ENCODE measurements at regions not wholly inside any gene's neighbourhood (a gene's known extent, or its start where the extent isn't known, plus 50 kb on each side); places are given as distances from the start of the nearest gene placed in this dataset.
"Not testable (repeated sequence)": the region's sequence is repeated elsewhere in the genome, so short reads cannot be mapped to it uniquely, and the experiment has no call there.

GRCh38 chr4:152193059-152193458, 342.8 kb downstream of the FBXW7 start:
- DNase-seq (ENCODE audit: low spot score): no peak

DNA sequence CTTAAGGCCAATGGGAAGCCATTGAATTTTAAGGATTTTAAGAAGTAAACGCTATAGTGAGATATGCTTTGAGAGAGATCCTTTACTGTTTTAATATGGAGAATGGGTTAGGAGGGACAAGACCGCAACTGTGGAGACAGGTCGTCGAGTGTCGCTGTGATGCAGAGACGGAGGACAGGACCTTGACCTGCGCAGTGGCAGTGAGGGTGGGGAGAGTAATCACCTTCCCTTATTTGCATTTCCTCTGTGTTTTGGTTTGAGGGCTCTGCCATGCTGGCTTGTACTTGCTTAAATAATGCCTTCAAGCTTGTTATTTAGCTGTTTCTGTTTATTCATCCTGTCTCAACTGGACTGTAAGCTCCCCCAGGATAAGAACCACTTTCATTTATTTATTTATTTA, 345.0 kb downstream of the FBXW7 start:
- DNase-seq (ENCODE audit: low spot score): no peak

- no peak for DNase-seq (ENCODE audit: low spot score)
Observed at GRCh38 chr4:152189451-152190179, 346.3 kb downstream of the FBXW7 start.

- no peak for DNase-seq (ENCODE audit: low spot score)
Observed at GRCh38 chr4:152188801-152189200, 347.1 kb downstream of the FBXW7 start.

DNA sequence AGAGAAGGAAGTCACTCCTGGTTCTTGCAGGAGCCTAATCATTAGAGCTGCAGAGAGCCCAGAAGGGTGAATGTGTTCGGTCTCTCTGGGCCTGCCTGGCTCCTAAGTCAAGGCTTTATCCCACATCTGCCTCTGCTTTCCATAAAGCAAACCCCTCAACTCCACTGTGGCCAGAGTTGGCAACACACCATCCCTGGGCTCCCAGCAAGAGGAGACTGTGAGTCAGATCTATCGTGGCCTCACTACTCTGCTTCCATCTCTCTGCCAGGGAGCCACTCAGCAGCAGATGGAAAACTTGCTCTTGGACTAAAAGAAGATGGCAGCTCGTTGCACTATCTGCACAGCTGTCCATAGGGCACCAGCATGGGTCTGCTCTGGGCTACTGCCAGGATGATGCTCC, 348.2 kb downstream of the FBXW7 start:
- DNase-seq (ENCODE audit: low spot score): no peak

DNA sequence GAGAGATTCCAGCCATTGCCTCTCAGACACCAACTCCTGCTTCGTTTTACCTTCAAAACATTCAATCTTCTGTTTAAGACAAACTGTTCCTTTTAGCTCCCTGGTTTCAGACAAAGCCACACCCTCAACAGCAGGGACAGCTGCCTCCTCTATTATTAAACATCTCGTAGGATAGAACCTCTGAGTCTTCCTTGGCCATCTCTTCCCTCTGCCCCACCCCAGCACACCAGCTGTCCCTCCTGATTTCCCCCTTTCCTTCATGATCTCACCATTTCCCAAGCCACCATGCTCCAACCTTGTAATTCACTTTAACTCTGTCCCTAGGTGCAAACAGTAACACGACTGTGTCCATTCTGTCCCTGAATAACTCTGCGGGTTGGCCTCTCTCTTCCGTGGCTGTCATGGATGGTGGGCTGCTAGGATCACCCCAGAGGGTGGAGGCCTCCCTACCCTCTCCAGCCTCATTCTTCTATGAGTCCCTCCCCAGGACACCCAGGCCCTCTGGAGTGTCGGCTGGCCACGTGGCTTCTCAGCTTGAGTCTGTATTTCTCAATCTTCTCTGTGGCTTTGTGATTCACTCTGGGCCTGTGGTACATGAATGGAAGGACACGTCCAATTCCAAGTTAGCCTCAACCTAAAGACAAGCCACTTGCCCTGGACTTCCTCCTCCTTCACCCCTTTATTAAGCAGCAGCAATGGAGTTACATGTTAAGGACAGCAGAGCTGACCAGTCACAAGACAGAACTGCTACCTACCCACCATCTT, 349.9 kb downstream of the FBXW7 start:
- peak; percentile 9 for DNase-seq (ENCODE audit: low spot score)

GRCh38 chr4:152181150-152181549, 354.7 kb downstream of the FBXW7 start:
- no peak for DNase-seq (ENCODE audit: low spot score)

DNA sequence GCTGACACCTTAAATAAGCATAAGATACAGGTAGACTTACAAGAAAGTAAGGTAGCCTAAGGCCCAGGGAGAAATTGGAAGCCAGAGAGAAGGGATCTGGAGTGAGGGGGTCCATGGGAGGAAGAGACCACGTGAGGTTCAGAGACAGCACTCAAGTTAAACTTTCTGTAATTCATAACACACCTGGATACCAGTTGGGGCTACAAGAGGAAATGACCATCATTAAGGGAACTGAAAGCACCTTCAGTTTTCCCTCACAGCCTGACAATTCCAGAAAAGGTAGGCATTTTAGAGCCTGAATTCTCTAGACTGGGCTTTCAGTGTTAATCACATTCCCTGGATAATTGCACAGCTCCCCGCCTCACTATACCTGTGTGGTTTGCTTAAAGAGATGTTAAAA, 355.5 kb downstream of the FBXW7 start:
- DNase-seq (ENCODE audit: low spot score): no peak

DNA sequence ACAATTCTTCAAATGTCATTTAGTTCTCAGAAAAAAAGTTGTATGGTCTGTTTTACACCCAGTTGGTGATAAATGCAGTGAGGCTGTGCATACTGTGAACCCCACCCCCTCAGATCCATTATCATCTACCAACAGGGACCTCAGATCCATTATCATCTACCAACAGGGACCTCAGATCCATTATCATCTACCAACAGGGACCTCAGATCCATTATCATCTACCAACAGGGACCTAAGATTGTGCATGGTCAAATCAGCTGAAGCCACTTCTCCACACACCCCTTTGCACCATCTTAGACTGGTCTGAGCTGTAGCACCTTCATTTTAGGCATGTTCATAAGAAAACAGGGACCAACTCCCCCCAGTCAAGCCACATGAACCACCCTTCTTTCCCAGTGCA, 358.4 kb downstream of the FBXW7 start:
- DNase-seq (ENCODE audit: low spot score): not testable (repeated sequence)

DNA sequence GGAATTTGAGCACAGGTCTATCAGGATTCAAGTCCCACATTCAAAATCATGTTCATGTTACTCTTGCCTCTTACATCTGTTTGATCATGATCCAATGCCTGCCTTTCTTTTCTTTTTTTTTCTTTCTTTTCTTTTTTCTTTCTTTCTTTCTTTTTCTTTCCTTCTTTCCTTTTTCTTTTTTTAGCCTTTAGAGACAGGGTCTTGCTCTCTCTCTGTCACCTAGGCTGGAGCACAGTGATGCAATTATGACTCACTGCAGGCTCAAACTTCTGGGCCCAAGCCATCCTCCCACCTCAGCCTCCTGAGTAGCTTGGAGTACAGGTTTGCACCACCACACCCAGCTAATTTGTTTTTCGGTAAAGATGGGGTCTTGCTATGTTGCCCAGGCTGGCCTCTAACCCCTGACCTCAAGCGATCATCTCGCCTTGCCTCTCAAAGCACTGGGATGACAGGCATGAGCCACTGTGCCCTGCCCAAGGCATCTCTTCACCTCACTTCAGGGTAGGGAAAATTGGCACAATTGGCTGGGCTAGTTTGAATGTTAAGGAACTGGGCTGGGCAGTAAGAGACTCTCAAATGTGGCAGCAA, 359.2 kb downstream of the FBXW7 start:
- no peak for DNase-seq (ENCODE audit: low spot score)

DNA sequence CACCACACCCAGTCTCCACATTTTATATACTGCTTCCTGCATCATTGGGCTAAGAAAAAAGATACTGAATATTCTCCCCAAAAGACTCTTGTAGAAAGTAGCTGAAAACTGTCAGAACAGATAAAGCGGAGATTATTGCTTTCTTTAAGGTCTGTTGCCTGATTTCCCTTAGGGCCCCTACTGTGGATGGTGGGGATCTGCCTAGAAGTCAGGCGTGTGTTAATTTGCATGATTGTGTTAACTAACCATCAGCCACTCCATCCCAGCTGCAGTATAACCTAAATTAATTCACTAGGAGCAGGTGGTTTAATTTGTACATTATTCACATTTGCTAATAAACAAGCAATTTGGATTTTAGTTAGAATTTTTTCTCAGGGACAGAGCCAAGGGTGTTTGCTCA, 360.3 kb downstream of the FBXW7 start:
- DNase-seq (ENCODE audit: low spot score): no peak

GRCh38 chr4:152172146-152172545, 363.7 kb downstream of the FBXW7 start:
- DNase-seq (ENCODE audit: low spot score): no peak

- DNase-seq (ENCODE audit: low spot score): no peak
Observed at GRCh38 chr4:152171556-152171955, 364.3 kb downstream of the FBXW7 start.

- DNase-seq (ENCODE audit: low spot score): no peak
Observed at GRCh38 chr4:152169683-152170082, 366.2 kb downstream of the FBXW7 start.

GRCh38 chr4:152168987-152169616, 366.8 kb downstream of the FBXW7 start:
- no peak for DNase-seq (ENCODE audit: low spot score)

DNA sequence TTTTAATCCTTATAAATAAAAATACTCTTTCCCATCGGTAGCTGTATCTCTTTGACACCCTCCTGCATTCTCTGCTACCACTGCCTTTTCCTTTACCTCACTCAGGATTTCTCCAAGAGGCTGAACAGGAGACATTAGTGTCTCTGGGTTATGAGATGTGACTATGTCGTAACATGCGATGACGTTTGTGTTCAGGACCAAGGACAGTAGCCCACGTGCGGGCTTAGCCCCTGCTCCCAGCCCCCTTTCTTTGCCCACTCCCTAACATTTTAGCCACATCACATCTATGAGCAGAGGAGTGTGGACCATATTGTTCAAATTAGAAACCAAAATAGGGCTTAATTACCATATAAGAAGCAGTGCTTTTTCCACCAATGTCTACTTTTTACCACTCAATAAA, 369.3 kb downstream of the FBXW7 start:
- no peak for DNase-seq (ENCODE audit: low spot score)

DNA sequence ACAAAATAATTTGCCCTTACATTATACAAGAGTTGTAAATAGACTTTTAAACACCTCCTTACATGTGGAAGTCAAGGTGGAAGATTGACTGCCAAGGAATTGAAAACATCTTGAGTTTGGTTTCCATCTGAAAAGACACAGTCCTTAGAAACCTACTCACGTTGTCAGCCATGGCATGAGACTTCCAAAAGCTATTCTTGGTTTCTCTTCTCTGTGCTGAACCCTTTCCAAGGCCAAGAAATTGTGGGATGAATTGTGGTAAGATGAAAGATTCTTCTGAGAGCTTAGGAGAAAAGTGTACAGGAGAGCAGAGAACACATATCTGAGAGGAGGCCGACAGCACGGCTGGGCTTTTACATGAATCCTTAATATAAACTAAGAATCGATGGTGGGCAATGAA, 370.0 kb downstream of the FBXW7 start:
- no peak for DNase-seq (ENCODE audit: low spot score)

GRCh38 chr4:152165146-152165545, 370.7 kb downstream of the FBXW7 start:
- no peak for DNase-seq (ENCODE audit: low spot score)

GRCh38 chr4:152164561-152164960, 371.3 kb downstream of the FBXW7 start:
- no peak for DNase-seq (ENCODE audit: low spot score)

DNA sequence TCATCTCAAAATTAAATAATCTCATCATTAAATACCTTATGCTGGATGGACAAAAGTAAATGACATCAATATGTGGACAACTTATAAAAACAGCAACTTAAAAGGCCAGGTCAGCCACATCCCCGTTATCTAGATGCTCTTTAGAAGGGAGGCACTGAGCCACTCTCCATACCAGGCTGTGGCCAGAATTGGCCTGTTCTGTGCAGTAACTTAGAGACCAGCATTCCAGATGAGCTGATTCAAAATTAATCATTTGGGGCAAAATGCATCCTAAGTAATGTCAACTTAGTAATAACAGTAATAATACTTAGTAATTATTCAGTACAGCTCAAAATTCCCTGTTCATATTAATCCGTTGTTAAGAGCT, 373.6 kb downstream of the FBXW7 start:
- DNase-seq (ENCODE audit: low spot score): no peak

DNA sequence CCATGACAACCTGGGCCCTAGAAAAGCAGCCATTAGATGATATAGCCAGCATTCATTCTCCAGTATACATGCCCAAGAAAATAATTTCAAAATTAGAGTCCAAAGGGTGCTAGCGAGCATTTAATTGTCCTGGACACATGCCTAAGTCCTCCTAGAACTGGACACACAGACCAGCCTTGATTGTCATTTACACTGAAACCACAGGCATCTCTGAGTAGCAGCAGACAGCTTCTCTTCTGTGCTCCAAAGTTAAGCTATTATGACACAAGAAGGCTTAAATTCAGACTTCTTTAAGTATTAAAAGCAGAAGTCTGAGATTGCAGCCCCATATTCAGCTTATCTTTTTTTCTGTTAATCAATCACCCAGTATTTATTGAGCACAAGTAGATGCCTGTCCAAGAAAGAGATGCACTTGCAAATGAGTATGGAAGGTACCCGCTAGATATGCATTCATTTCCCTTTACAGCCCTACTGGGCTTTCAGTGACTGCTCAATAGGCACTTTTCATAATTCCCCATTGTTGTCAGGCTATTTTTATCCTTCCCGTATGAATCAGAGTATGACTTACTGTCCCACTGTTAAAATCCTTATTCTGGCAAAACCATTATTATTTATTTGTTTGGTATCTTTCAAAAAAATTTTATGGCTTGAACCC, 374.1 kb downstream of the FBXW7 start:
- no peak for DNase-seq (ENCODE audit: low spot score)

DNA sequence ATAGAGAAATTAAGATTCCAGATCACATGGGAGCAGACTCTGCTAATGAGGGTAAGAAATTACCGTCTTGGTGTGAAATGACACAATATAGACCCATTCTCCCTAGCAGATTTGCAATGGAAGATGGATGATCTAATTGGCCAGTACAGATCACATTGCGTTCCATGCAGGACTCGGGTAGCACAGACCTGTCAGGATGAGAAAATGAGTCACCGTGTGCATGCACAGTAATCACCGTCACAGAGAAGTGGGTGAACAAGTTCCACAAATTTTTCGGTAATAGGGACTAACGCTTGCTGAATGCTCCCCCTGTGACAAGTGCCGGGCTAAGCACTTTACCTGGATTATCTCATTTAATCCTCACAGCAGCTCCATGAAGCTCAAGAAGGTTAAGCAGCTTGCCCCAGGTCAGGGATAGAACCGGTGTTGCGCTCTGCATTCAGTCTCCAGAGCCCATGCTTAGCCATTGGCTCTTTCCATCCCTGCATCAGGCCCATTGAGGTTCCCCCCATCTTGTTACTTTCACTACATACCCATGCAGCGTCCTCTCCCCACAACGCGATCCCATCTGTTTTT, 375.6 kb downstream of the FBXW7 start:
- no peak for DNase-seq (ENCODE audit: low spot score)
